Transverse colon (tissue), 4 donors: ENCODE measurements at regions not wholly inside any gene's neighbourhood (a gene's known extent, or its start where the extent isn't known, plus 50 kb on each side); places are given as distances from the start of the nearest gene placed in this dataset.

ENCODE experiments used
- DNase-seq: peaks from one replicate; pipeline ENCODE4 v3.0.0-alpha.2; 2019
- H3K27ac ChIP-seq, 4 donors: fragments of 200-600 bp; sonication (generic); 2 replicates each; pipeline ENCODE4 v1.5.1; 2016 to 2018; ENCODE audit warnings: inconsistent platforms in 4 of 4
- H3K27me3 ChIP-seq: fragments of 200-600 bp; sonication (generic); 2 replicates; pipeline ENCODE4 v1.5.1; 2017; ENCODE audit warnings: inconsistent platforms
- H3K36me3 ChIP-seq, 4 donors: fragments of 200-600 bp; sonication (generic); 2 replicates each; pipeline ENCODE4 v1.5.1; 2017 to 2019; ENCODE audit warnings: inconsistent platforms in 4 of 4
- H3K4me1 ChIP-seq, 4 donors: fragments of 200-600 bp; sonication (generic); 2 replicates each; pipeline ENCODE4 v1.5.1; 2017 to 2020; ENCODE audit warnings: inconsistent platforms in 4 of 4
- H3K4me3 ChIP-seq, 4 donors: fragments of 200-600 bp; sonication (generic); 1 replicate in 1 of 4; 2 replicates in 3 of 4; pipeline versions ENCODE4 v1.5.1 to v1.6.1; 2017 to 2019; ENCODE audit warnings: inconsistent platforms in 4 of 4
- H3K9me3 ChIP-seq, 2 donors: fragments of 200-600 bp; sonication (generic); 2 replicates each; pipeline ENCODE4 v1.5.1; 2017 to 2019; ENCODE audit warnings: inconsistent platforms in 2 of 2
- CTCF ChIP-seq, 5 experiments: fragments of 200-600 bp in 3 of 5; fragments of 450-650 bp in 2 of 5; sonication (generic) in 3 of 5; IDR thresholded peaks; 1 replicate in 2 of 5; 2 replicates in 3 of 5; pipeline ENCODE4 v1.5.1; 2016 to 2017; ENCODE audit warnings: antibody characterized with exemption in 5 of 5, inconsistent platforms in 3 of 5, mild to moderate bottlenecking in 2 of 5, moderate library complexity in 1 of 5
- EP300 ChIP-seq: sonication (generic); formaldehyde crosslinking; IDR thresholded peaks from one replicate; pipeline ENCODE4 v1.6.1; 2017; ENCODE audit warnings: antibody characterized with exemption, low read depth
- POLR2A ChIP-seq: fragments of 450-650 bp; IDR thresholded peaks from one replicate; pipeline ENCODE4 v1.6.1; 2016; ENCODE audit warnings: antibody characterized with exemption, mild to moderate bottlenecking, moderate library complexity
- POLR2AphosphoS5 ChIP-seq, 3 donors: sonication (generic); formaldehyde crosslinking; IDR thresholded peaks; one replicate each; pipeline ENCODE4 v1.6.1; 2016; ENCODE audit warnings: antibody characterized with exemption in 3 of 3
- WGBS, 2 donors: methylation state at CpG; one replicate each; pipeline ENCODE4 v1.1.5; 2018; ENCODE audit warnings: low coverage in 1 of 2; 5-methylcytosine and 5-hydroxymethylcytosine counted together
- in situ Hi-C, 4 donors: fragments of 200-750 bp; cut with MboI; loops; one replicate each; pipeline versions ENCODE4 v1.15.0 to v1.15.1; 2017; ENCODE audit warnings: low sequenced_read_pairs in 3 of 4, low pct_ligation_motif_present in 1 of 4, low pct_unique_long_range_greater_than_20kb in 1 of 4
- intact Hi-C: fragments of 100-400 bp; cut with DNase I; formaldehyde crosslinking; loops from one replicate; pipeline ENCODE4 v1.15.1; 2023; ENCODE audit warnings: low total_unique reads

DNA sequence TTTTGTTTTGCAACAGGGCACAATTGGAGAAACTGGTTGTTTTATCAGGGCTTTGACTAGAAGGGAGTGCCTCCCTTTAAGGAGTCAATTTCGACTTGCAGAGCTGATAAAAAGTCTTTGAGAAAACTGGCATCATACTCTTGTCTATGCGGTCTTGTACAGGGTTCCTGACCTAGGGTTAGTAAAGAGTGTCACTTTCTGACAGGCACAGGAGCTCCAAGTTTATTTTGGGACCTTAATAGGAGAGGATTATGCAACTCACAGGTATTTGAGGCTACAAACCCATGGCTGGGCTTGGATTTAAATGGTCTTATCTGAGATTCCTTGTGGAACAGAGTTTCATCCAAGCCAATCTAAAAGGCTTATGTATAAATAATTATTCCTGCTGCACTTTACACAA is 365.4 kb downstream of the HTR1B start:
- no peak overlapping the region for H3K4me3 ChIP-seq

GRCh38 chr6:77095936-77096627 is 367.2 kb downstream of the HTR1B start:
- intact Hi-C loops (no loop called here), in situ Hi-C loops (no loop called here)
- Histone ChIP-seq H3K4me1 (no peaks in the 10 kb centered on the region), H3K9me3 (no peaks in the 10 kb centered on the region), H3K27me3 (no peaks in the 10 kb centered on the region), H3K27ac (no peak overlapping the region), H3K36me3 (no peaks in the 10 kb centered on the region), H3K4me3 (no peak overlapping the region)
- no peak for DNase-seq
- no peak for TF ChIP-seq CTCF (IDR thresholded peaks at IDR 0.05)
- no peak for TF ChIP-seq EP300
- no peak for TF ChIP-seq POLR2AphosphoS5 (IDR thresholded peaks at IDR 0.05)
- no peak for TF ChIP-seq POLR2A
- WGBS, 2 donors: 51 to 54% methylated on average over 3 of the region's 3 CpGs

More for the DNA sequence above, 365.4 kb downstream of the HTR1B start:
- H3K27ac ChIP-seq: no peak overlapping the region
- TF ChIP-seq POLR2AphosphoS5 (IDR thresholded peaks at IDR 0.05) (no peak), EP300 (no peak), POLR2A (no peak), CTCF (IDR thresholded peaks at IDR 0.05) (no peak)
- 55 to 85% methylated on average over 2 of the region's 2 CpGs for WGBS, 2 donors
- in situ Hi-C loops: no loop called here
- no peaks in the 10 kb centered on the region for H3K36me3 ChIP-seq
- no peaks in the 10 kb centered on the region for H3K4me1 ChIP-seq
- no peak for DNase-seq
- no peaks in the 10 kb centered on the region for H3K9me3 ChIP-seq
- intact Hi-C loops: no loop called here
- no peaks in the 10 kb centered on the region for H3K27me3 ChIP-seq

DNA sequence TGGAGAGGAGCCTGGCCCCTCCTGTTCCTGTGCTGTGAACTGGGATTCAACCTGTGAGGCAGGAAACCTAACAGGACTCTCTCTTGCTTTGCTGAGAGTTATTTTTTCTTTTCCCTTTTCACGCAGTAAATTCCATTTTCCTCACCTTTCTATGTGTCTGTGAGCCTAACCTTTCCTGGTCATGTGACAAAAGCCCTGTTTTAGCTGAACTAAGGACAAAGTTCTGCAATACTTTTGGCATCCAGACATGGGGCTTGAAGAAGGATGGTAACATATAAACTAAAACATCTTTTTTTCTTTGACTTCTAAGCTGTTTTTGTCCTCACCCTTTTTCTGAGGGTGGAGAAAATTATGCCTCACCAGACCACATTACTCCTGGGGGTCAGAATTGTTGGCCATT is 368.5 kb downstream of the HTR1B start:
- intact Hi-C loops (no loop called here), in situ Hi-C loops (no loop called here)
- H3K27ac ChIP-seq: no peak overlapping the region
- no peaks in the 10 kb centered on the region for H3K4me1 ChIP-seq
- no peak for DNase-seq
- H3K27me3 ChIP-seq: no peaks in the 10 kb centered on the region
- H3K36me3 ChIP-seq: no peaks in the 10 kb centered on the region
- no peaks in the 10 kb centered on the region for H3K9me3 ChIP-seq
- no peak overlapping the region for H3K4me3 ChIP-seq
- TF ChIP-seq CTCF (IDR thresholded peaks at IDR 0.05): no peak
- no peak for TF ChIP-seq POLR2A
- TF ChIP-seq POLR2AphosphoS5 (IDR thresholded peaks at IDR 0.05): no peak
- no peak for TF ChIP-seq EP300
- WGBS, 2 donors: 62 to 85% methylated on average over 1 of the region's 1 CpG

DNA sequence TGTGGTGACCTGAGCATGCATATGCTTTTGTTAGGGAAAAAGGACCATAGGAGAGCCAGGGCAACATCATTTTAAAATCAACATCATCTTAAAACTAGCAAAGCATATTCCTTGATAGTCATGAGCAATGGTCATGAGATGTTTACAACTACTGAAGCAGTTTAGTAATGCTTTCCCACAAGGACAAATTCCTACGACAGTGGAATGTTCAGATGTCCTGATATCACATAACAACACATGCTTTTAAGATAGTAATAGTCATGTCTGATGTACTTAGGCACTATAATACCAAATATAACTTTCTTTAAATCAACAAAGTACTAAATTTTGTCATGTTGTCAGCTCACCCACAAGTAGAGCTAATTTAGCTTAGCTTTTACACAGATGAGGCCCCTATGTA is 370.3 kb downstream of the HTR1B start:
- 53 to 71% methylated on average over 1 of the region's 1 CpG for WGBS, 2 donors
- DNase-seq: no peak
- Histone ChIP-seq H3K27ac (no peak overlapping the region), H3K36me3 (no peaks in the 10 kb centered on the region), H3K4me1 (no peaks in the 10 kb centered on the region), H3K9me3 (no peaks in the 10 kb centered on the region), H3K27me3 (no peaks in the 10 kb centered on the region), H3K4me3 (no peak overlapping the region)
- intact Hi-C loops: loop anchor here (1.0 kb wide), 1 partner anchor 56 kb away; no protein-coding TSS in a partner anchor
- in situ Hi-C loops: no loop called here
- TF ChIP-seq EP300 (no peak), POLR2AphosphoS5 (IDR thresholded peaks at IDR 0.05) (no peak), CTCF (IDR thresholded peaks at IDR 0.05) (no peak), POLR2A (no peak)
